22Rv1 (cell line): ENCODE measurements at regions not wholly inside any gene's neighbourhood (a gene's known extent, or its start where the extent isn't known, plus 50 kb on each side); places are given as distances from the start of the nearest gene placed in this dataset.

ENCODE experiments used
- H3K27ac ChIP-seq: fragments of 450-650 bp; 2 replicates; pipeline ENCODE4 v1.5.1; 2017
- CTCF ChIP-seq: fragments of 450-650 bp; IDR thresholded peaks from 2 replicates; pipeline ENCODE4 v1.5.1; 2017; ENCODE audit warnings: mild to moderate bottlenecking
- ZFX ChIP-seq: fragments of 450-650 bp; IDR thresholded peaks from 2 replicates; pipeline ENCODE4 v1.6.1; 2017; ENCODE audit warnings: antibody characterized with exemption, borderline replicate concordance

- TF ChIP-seq ZFX (no peak), CTCF (no peak)
- no peak overlapping the region for H3K27ac ChIP-seq
These were observed 1371.6 kb upstream of the CELF2 start for GRCh38 chr10:9645928-9646600.

- TF ChIP-seq CTCF (no peak), ZFX (no peak)
These were observed 1363.4 kb upstream of the CELF2 start for GRCh38 chr10:9654261-9654660.

GRCh38 chr10:9656386-9656785 lies 1361.3 kb upstream of the CELF2 start:
- H3K27ac ChIP-seq = no peak overlapping the region
- TF ChIP-seq ZFX (no peak), CTCF (no peak)

More at GRCh38 chr10:9654261-9654660, 1363.4 kb upstream of the CELF2 start:
- no peak overlapping the region for H3K27ac ChIP-seq

- no peak for TF ChIP-seq ZFX
- TF ChIP-seq CTCF = no peak
- no peak overlapping the region for H3K27ac ChIP-seq
These were observed 1360.7 kb upstream of the CELF2 start for GRCh38 chr10:9656996-9657395.

- no peak for TF ChIP-seq ZFX
- no peak for TF ChIP-seq CTCF
These were observed 1360.1 kb upstream of the CELF2 start for GRCh38 chr10:9657530-9657929.

GRCh38 chr10:9668411-9668810 lies 1349.3 kb upstream of the CELF2 start:
- H3K27ac ChIP-seq = no peak overlapping the region
- TF ChIP-seq CTCF (no peak), ZFX (no peak)

More at GRCh38 chr10:9657530-9657929, 1360.1 kb upstream of the CELF2 start:
- no peak overlapping the region for H3K27ac ChIP-seq

GRCh38 chr10:9670911-9671310 lies 1346.8 kb upstream of the CELF2 start:
- TF ChIP-seq CTCF = no peak
- TF ChIP-seq ZFX = no peak
- H3K27ac ChIP-seq = no peak overlapping the region
